Thymus (tissue), 11 donors: ENCODE measurements at regions not wholly inside any gene's neighbourhood (a gene's known extent, or its start where the extent isn't known, plus 50 kb on each side); places are given as distances from the start of the nearest gene placed in this dataset.

Experiments
- DNase-seq, 9 donors: peaks; one replicate each; pipeline ENCODE4 v3.0.0-alpha.2; 2013; ENCODE audit warnings: low spot score in 9 of 9, low read depth in 6 of 9, missing footprints in 1 of 9
- H3K27ac ChIP-seq, 2 donors: one replicate each; pipeline ENCODE4 v1.5.1; 2013; ENCODE audit warnings: control low read depth in 1 of 2, low read depth in 1 of 2, low read length in 1 of 2, mild to moderate bottlenecking in 1 of 2, moderate library complexity in 1 of 2
- H3K27me3 ChIP-seq, 2 donors: one replicate each; pipeline ENCODE4 v1.5.1; 2013; ENCODE audit warnings: low read length in 1 of 2; ENCODE audit not compliant: control insufficient read depth in 2 of 2, insufficient read depth in 1 of 2
- H3K36me3 ChIP-seq, 2 donors: one replicate each; pipeline ENCODE4 v1.5.1; 2013; ENCODE audit warnings: low read length in 1 of 2, mild to moderate bottlenecking in 1 of 2, moderate library complexity in 1 of 2; ENCODE audit not compliant: control insufficient read depth in 2 of 2, insufficient read depth in 2 of 2
- H3K4me1 ChIP-seq, 2 donors: one replicate each; pipeline ENCODE4 v1.5.1; 2013; ENCODE audit warnings: low read length in 2 of 2; ENCODE audit not compliant: control insufficient read depth in 2 of 2, insufficient read depth in 2 of 2
- H3K4me3 ChIP-seq, 2 donors: one replicate each; pipeline ENCODE4 v1.5.1; 2013; ENCODE audit warnings: low read length in 2 of 2, control low read depth in 1 of 2, mild to moderate bottlenecking in 1 of 2
- H3K9me3 ChIP-seq, 2 donors: one replicate each; pipeline ENCODE4 v1.5.1; 2013; ENCODE audit warnings: low read length in 1 of 2, mild to moderate bottlenecking in 1 of 2; ENCODE audit not compliant: control insufficient read depth in 2 of 2, insufficient read depth in 1 of 2
- WGBS: extraction: QIAGEN DNeasy Blood & Tissue Kit; methylation state at CpG from one replicate; pipeline ENCODE4 v1.1.7; 2013; 5-methylcytosine and 5-hydroxymethylcytosine counted together
- donor health status: healthy.

DNA sequence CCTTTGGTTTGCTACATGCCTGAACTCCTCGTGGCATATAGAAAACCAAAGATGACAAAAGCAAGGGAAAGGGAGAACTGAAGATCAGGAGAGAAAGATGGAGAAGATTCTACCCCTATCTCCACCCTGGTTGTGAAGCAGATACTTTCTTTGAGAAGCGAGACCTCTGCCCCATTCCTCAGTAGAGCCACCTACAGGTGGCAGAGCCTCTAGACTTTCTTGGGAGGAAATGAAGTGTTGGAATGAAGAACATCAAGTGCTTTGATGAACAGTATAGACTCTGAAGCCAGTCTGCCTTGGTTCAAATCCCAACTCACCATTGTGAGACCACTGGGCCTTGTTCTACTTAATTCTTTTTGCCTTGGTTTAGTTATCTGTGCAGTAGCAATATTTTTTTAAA is 348.8 kb upstream of the ETAA1 start:
- Histone ChIP-seq H3K27ac (no peak overlapping the region), H3K4me3 (no peak overlapping the region), H3K9me3 (no peaks in the 10 kb centered on the region), H3K4me1 (no peaks in the 10 kb centered on the region), H3K36me3 (no peaks in the 10 kb centered on the region), H3K27me3 (no peaks in the 10 kb centered on the region)
- DNase-seq = no peak
- 90% methylated on average over 2 of the region's 2 CpGs for WGBS

DNA sequence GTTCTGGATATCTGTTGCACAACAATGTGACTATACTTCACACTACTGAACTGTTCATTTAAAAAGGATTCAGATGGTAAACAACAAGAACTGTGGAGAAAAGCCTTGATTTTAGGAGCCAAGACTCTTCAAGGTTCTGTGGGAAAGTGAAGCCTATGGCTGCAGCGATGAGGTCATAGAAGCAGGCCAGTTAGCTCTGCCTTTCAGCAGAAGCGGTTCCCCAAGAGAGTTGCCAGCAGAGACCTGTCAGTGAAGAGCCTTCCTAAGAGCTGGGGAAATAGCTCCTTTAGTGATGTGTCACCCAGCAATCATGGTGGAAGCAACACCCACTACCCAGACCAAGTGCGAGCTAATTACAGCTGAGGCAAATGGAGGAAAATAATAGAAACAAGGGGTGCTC is 346.5 kb upstream of the ETAA1 start:
- no peak for DNase-seq
- Histone ChIP-seq H3K36me3 (no peaks in the 10 kb centered on the region), H3K4me1 (no peaks in the 10 kb centered on the region), H3K27me3 (no peaks in the 10 kb centered on the region), H3K27ac (no peak overlapping the region), H3K9me3 (no peaks in the 10 kb centered on the region), H3K4me3 (no peak overlapping the region)
- 75% methylated on average over 3 of the region's 3 CpGs for WGBS

DNA sequence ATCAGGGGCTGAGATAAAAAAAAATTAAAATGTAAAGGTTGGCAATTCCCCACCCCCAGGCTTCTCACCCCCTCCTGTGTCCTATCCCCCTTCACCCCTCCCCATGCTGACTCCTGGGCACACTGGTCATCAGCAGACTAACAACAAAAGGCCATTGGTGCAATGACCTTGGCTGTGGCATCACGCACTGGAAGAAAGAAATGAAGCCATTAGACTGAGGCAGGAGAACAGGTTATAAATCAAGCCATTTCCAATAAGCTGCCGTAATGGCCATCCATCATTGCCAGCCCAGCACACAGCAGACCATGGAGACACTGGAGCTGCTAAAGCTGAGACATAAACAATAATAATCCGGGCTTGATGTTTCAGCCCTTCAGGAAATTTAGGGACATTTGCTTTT is 342.4 kb upstream of the ETAA1 start:
- Histone ChIP-seq H3K27me3 (no peaks in the 10 kb centered on the region), H3K4me1 (no peaks in the 10 kb centered on the region), H3K4me3 (no peak overlapping the region), H3K9me3 (no peaks in the 10 kb centered on the region), H3K36me3 (no peaks in the 10 kb centered on the region), H3K27ac (no peak overlapping the region)
- 84% methylated on average over 3 of the region's 3 CpGs for WGBS
- DNase-seq = no peak

DNA sequence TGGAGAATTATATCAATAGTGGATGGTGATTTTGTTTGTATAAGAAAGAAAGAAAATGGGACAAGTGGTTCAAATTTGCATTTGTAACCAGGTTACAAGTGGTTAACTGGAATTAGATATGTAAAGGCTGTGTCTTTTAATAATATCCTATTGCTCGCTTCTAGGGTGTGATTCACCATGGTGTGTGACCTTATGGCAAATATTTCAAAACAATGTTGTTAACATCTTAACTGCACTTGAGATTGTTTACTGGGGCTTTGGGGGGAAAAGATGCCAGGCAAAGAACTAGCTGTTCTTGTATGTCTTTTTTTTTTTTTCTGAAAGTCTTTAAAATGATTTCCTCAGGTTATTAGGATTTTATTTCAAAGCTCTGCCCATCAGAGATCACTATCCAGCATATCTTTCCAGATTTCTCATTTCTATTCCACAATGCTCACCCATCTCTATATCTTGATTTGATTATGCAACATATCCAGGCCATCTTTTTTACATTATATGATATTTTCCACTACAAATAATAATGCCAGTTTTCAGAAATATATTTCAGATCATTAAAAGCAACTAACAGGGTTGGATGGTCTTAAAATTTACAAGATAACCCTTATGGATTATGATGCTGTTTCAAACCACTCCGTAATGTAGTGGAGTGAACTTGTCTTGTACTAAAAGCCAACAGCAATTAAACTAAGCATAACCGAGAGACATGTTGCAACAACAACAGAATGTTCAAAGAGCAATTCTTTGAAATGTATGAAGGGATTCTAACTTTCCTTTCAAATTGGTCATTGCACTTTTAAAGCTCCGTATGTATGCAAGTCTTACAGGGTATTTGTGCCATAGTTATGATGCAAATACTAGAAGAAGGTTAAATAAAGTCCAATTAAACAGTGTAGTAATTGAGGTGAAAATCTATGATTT is 341.5 kb upstream of the ETAA1 start:
- Histone ChIP-seq H3K4me3 (no peak overlapping the region), H3K36me3 (no peaks in the 10 kb centered on the region), H3K9me3 (no peaks in the 10 kb centered on the region), H3K27ac (no peak overlapping the region), H3K27me3 (no peaks in the 10 kb centered on the region), H3K4me1 (no peaks in the 10 kb centered on the region)
- no peak for DNase-seq
- 90% methylated on average over 4 of the region's 4 CpGs for WGBS

DNA sequence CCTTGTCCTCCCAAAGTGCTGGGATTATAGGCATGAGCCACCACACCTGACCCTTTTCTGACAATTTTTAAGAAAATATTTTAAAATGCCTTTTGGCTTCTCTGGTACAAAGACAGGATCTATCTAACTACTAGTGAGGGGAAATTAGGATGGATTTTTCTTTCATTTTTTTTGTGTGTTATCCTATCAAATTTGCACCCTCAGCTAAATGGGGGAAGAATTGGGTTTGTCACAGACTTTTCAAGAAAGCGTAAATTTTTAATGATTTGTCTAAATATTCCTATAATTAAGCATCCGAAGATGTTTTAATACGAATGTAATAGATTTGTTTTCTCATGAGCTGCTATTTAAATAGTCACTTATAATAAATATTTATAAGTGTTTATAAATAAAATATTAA is 340.0 kb upstream of the ETAA1 start:
- no peak for DNase-seq
- Histone ChIP-seq H3K4me1 (no peaks in the 10 kb centered on the region), H3K36me3 (no peaks in the 10 kb centered on the region), H3K9me3 (no peaks in the 10 kb centered on the region), H3K27me3 (no peaks in the 10 kb centered on the region), H3K4me3 (no peak overlapping the region), H3K27ac (no peak overlapping the region)
- 99% methylated on average over 3 of the region's 3 CpGs for WGBS

DNA sequence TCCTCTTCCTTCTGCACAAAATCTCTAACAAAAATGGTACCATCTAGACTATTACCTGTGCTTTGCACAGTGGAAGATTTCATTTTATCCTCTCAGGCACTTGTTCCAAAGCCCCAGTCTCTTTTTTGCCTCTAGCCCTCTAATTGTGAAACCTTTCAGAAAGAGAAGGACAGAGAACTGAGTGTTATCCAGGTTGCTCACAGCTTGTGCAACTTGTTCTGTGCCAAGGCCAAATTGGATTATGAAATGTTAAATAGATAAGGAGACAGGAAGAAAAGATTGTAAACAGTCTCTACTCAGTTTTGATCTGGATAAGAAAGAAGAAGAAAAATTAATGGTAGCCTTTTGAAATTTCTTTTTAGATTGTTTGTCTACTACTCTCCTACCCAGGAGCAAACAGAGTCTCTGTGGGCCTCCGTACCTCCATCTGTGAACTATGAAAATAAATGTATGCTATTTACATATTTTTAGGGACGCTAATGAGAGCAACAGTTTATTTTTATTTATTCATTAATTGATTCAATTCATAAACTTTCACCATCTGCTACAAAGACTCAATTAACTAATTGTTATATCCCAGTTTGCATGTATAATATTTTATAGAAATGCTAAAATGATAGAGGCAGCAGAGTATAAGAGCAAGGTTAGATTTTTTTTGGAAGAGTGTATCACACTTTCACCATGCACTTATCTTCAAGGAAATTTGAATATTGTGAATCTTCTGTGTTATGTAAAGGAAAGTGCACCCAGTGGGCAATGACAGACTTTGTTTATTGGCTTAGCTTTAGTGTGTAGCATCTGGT is 339.0 kb upstream of the ETAA1 start:
- no peaks in the 10 kb centered on the region for H3K36me3 ChIP-seq
- no peaks in the 10 kb centered on the region for H3K9me3 ChIP-seq
- H3K4me1 ChIP-seq = no peaks in the 10 kb centered on the region
- no peak for DNase-seq
- H3K27ac ChIP-seq = no peak overlapping the region
- 93% methylated on average over 2 of the region's 2 CpGs for WGBS
- no peak overlapping the region for H3K4me3 ChIP-seq
- no peaks in the 10 kb centered on the region for H3K27me3 ChIP-seq

DNA sequence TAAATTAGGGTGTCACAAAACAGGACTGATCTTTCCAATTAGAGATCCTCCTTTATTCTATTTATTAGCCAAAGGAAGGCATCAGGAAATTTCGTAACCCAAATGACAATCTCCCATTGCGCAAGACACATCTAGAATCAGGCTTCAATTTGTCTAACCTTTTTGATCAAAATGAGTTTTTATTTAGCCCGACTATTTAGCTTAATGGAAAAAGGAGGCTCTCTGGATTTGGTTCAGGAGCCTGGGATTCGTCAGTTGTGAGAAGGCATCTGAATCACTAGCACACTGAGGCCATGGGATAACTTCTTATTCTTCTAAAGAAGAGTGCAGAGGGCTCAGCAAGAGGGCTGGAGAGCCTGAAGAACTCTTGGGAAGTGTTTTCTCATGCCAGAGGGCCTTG is 332.1 kb upstream of the ETAA1 start:
- no peak overlapping the region for H3K4me3 ChIP-seq
- H3K4me1 ChIP-seq = no peaks in the 10 kb centered on the region
- no peaks in the 10 kb centered on the region for H3K36me3 ChIP-seq
- no peaks in the 10 kb centered on the region for H3K9me3 ChIP-seq
- no peaks in the 10 kb centered on the region for H3K27me3 ChIP-seq
- DNase-seq = no peak
- 69% methylated on average over 4 of the region's 4 CpGs for WGBS
- H3K27ac ChIP-seq = no peak overlapping the region

DNA sequence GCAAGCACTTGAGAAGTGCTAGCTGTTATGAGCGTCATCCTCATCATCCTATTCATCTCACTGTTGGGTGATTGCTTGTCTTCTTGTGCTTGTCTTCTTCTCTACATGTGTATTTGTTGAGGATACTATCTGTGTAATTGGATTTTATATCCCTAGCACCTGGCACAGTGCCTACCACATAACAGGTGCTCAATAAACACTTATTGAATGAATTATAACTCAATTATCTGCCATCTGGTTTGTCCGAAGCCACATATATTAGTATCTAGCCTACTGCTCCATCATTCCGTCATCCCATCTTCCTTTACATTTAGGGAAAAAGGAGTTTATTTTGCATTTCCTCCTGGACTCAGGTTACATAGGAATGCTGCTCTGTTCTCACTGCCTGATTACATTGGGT is 330.4 kb upstream of the ETAA1 start:
- Histone ChIP-seq H3K9me3 (no peaks in the 10 kb centered on the region), H3K36me3 (no peaks in the 10 kb centered on the region), H3K4me3 (no peak overlapping the region), H3K27me3 (no peaks in the 10 kb centered on the region), H3K4me1 (no peaks in the 10 kb centered on the region), H3K27ac (no peak overlapping the region)
- 95% methylated on average over 3 of the region's 3 CpGs for WGBS
- no peak for DNase-seq

DNA sequence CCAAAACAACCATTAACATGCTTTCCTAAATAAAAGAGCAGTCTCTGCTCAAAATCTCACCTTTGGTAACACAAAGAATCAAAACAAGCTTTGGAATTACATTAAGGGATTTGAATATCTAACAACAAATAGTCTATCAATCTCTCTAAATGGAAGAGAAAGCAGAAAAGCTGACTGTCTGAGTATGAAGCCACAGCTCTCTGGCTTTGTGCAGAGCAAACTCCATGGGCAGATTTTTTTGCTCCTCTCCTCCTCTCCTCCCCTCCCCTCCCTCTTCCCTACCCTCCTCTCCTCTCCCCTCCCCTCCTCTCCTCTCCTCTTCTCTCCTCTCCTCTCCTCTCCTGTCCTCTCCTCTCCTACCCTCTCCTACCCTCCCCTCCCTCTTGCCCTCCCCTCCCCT is 329.5 kb upstream of the ETAA1 start:
- Histone ChIP-seq H3K27me3 (no peaks in the 10 kb centered on the region), H3K27ac (no peak overlapping the region), H3K4me3 (no peak overlapping the region), H3K36me3 (no peaks in the 10 kb centered on the region), H3K4me1 (no peaks in the 10 kb centered on the region), H3K9me3 (no peaks in the 10 kb centered on the region)
- no peak for DNase-seq
